ENCODE measurements at regions not wholly inside any gene's neighbourhood (a gene's known extent, or its start where the extent isn't known, plus 50 kb on each side); places are given as distances from the start of the nearest gene placed in this dataset.

GRCh38 chr20:58071298-58071697 is 157.2 kb downstream of the ANKRD60 start:
- Histone ChIP-seq H3K27ac (ENCODE audit: insufficient read length, low read depth, low read length) (no peak overlapping the region), H3K23me2 (ENCODE audit: insufficient read length, low read depth, low read length, poor library complexity, severe bottlenecking) (no peaks in the 10 kb centered on the region), H2BK12ac (ENCODE audit: insufficient read length, low read depth, low read length) (no peak overlapping the region), H4K91ac (ENCODE audit: insufficient read length, low read depth, low read length) (no peak overlapping the region), H3K27me3 (ENCODE audit: insufficient read depth, low read length) (no peaks in the 10 kb centered on the region), H3K56ac (ENCODE audit: insufficient read length, low read depth, low read length) (no peak overlapping the region), H3T11ph (ENCODE audit: low read length) (no peak overlapping the region), H3K4ac (ENCODE audit: low read depth, low read length) (no peak overlapping the region), H3K9me3 (ENCODE audit: control insufficient read depth, low read depth, low read length) (no peaks in the 10 kb centered on the region), H2BK120ac (ENCODE audit: low read depth, low read length, poor library complexity, severe bottlenecking) (no peak overlapping the region), H3K9ac (ENCODE audit: extremely low read depth, insufficient read length, low read length) (no peak overlapping the region), H2BK20ac (ENCODE audit: low read depth, low read length, poor library complexity, severe bottlenecking) (no peak overlapping the region), H3K23ac (ENCODE audit: insufficient read length, low read depth, low read length) (no peak overlapping the region), H3K4me2 (ENCODE audit: insufficient read depth, insufficient read length, low read length) (no peak overlapping the region), H2BK5ac (ENCODE audit: insufficient read length, low read length) (no peak overlapping the region), H3K79me1 (ENCODE audit: insufficient read depth, low read depth, low read length, poor library complexity, severe bottlenecking) (no peaks in the 10 kb centered on the region), H3K14ac (ENCODE audit: insufficient read depth, low read length) (no peak overlapping the region), H4K20me1 (ENCODE audit: control insufficient read depth, insufficient read depth, insufficient read length) (no peaks in the 10 kb centered on the region), H3K18ac (ENCODE audit: insufficient read length, low read depth, low read length) (no peak overlapping the region), H3K4me1 (ENCODE audit: insufficient read depth, low read length) (no peaks in the 10 kb centered on the region), H2BK15ac (ENCODE audit: low read depth, low read length) (no peak overlapping the region), H3K79me2 (ENCODE audit: insufficient read depth, low read length) (no peaks in the 10 kb centered on the region), H2AK5ac (ENCODE audit: insufficient read length, low read length) (no peak overlapping the region), H4K8ac (replicated peaks; ENCODE audit: insufficient read length, low read depth, low read length) (no peak overlapping the region), H2AFZ (ENCODE audit: low read length) (no peak overlapping the region), H4K5ac (ENCODE audit: insufficient read length, low read depth, low read length) (no peak overlapping the region)
- TF ChIP-seq CTCF (conservative IDR thresholded peaks at IDR 0.05), result no peak
- DNase-seq, result no peak
- Mint-ChIP-seq H3K9me3 (peaks cover 0 to 3% of the 10 kb centered on the region in 2 experiments; a peak in 2 of 5 replicates), H3K4me1 (peaks cover 3 to 5% of the 10 kb centered on the region in 2 experiments), H3K27ac (no peak overlapping the region; a peak in 1 of 7 replicates), H3K27me3 (ENCODE audit: low read depth) (peaks cover 22% of the 10 kb centered on the region), H3K36me3 (ENCODE audit: insufficient read depth in 1 of 3, low read depth in 3 of 3) (no peaks in the 10 kb centered on the region; a peak in 1 of 7 replicates), H3K4me3 (no peak overlapping the region)
